ENCODE measurements at regions not wholly inside any gene's neighbourhood (a gene's known extent, or its start where the extent isn't known, plus 50 kb on each side); places are given as distances from the start of the nearest gene placed in this dataset.

DNA sequence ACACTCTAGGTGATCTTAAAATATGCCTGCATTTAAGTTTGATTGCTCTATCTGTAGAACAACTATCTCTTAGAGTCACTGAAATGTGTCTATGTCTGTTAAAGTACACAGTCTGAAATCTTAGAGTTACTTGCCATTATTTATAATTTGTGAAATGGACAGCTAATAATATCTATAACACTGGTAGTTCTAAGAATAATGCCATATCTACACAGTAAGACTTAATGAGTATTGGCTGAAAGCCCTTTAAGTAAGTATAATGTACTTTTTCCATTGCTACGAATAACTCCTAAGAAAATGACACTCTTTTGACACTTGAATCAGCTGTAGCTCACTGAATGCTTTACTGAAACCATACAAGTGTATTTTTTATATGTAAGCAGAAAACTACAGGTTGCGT, 567.4 kb upstream of the PCDH15 start:
- Histone ChIP-seq H3K27me3 (no peaks in the 10 kb centered on the region), H3K9me3 (no peaks in the 10 kb centered on the region), H3K4me1 (no peaks in the 10 kb centered on the region), H3K4me3 (no peak overlapping the region), H3K27ac (no peak overlapping the region), H3K36me3 (no peaks in the 10 kb centered on the region)
- DNase-seq = no peak
- intact Hi-C loops (cut with DNase I) = no loop called here
- 72 to 85% methylated on average over 2 of the region's 2 CpGs for WGBS, 2 donors
- TF ChIP-seq CTCF (IDR thresholded peaks at IDR 0.05) (no peak), POLR2AphosphoS5 (IDR thresholded peaks at IDR 0.05) (no peak), EP300 (IDR thresholded peaks at IDR 0.05) (no peak), POLR2A (IDR thresholded peaks at IDR 0.05) (no peak)

DNA sequence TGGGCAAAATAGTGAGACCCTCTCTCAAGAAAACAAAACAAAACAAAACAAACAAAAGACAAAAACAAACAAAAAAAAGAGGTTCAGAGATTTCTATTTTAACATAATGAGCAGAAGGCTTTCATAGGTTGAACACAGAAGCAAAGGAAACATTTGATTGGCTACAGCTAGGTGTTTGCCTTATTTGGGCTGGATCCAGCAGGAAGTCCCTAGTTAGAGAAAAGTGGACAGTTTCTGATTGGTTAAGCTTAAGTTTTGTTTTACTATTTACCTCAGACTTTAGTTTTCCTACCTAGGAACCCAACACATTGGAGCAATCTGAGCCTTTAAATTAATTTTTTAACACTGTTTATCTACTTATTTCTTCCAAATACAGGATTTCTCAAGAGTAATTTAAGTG, 566.5 kb upstream of the PCDH15 start:
- H3K4me3 ChIP-seq = no peak overlapping the region
- H3K27ac ChIP-seq = no peak overlapping the region
- intact Hi-C loops (cut with DNase I) = no loop called here
- no peaks in the 10 kb centered on the region for H3K27me3 ChIP-seq
- no peak for DNase-seq
- H3K4me1 ChIP-seq = no peaks in the 10 kb centered on the region
- H3K9me3 ChIP-seq = no peaks in the 10 kb centered on the region
- TF ChIP-seq CTCF (IDR thresholded peaks at IDR 0.05) (no peak), POLR2AphosphoS5 (IDR thresholded peaks at IDR 0.05) (no peak), POLR2A (IDR thresholded peaks at IDR 0.05) (no peak), EP300 (IDR thresholded peaks at IDR 0.05) (no peak)
- H3K36me3 ChIP-seq = no peaks in the 10 kb centered on the region

GRCh38 chr10:55358539-55358938, 557.5 kb upstream of the PCDH15 start:
- Histone ChIP-seq H3K27ac (no peak overlapping the region), H3K36me3 (no peaks in the 10 kb centered on the region), H3K4me1 (no peaks in the 10 kb centered on the region), H3K9me3 (no peaks in the 10 kb centered on the region), H3K4me3 (no peak overlapping the region), H3K27me3 (no peaks in the 10 kb centered on the region)
- intact Hi-C loops (cut with DNase I) = no loop called here
- TF ChIP-seq POLR2AphosphoS5 (IDR thresholded peaks at IDR 0.05) = no peak
- no peak for TF ChIP-seq POLR2A (IDR thresholded peaks at IDR 0.05)
- no peak for TF ChIP-seq CTCF (IDR thresholded peaks at IDR 0.05)
- TF ChIP-seq EP300 (IDR thresholded peaks at IDR 0.05) = no peak
- no peak for DNase-seq
- 87 to 92% methylated on average over 2 of the region's 2 CpGs for WGBS, 2 donors

DNA sequence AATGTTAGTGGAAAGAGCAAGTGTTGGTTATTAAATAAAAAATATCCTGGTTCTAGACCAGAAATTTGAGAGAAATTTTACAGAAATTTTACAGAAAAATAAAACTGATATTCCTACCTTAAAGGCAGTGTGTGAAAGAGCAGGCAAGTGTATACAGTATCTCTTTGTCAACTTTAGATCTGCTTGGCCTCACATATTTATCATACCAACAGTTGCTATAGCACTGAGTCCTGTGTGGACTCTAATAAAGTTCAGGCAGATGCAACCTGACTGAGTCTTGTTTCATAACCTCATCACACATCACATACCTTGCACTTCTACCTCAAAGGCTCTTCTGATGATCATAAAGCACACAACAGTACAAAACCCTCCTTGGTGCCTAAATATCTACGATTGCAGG, 552.4 kb upstream of the PCDH15 start:
- DNase-seq = no peak
- 63 to 85% methylated on average over 1 of the region's 1 CpG for WGBS, 2 donors
- Histone ChIP-seq H3K4me3 (no peak overlapping the region), H3K36me3 (no peaks in the 10 kb centered on the region), H3K27me3 (no peaks in the 10 kb centered on the region), H3K4me1 (no peaks in the 10 kb centered on the region), H3K27ac (no peak overlapping the region), H3K9me3 (no peaks in the 10 kb centered on the region)
- no peak for TF ChIP-seq CTCF (IDR thresholded peaks at IDR 0.05)
- TF ChIP-seq POLR2AphosphoS5 (IDR thresholded peaks at IDR 0.05) = no peak
- no peak for TF ChIP-seq EP300 (IDR thresholded peaks at IDR 0.05)
- no peak for TF ChIP-seq POLR2A (IDR thresholded peaks at IDR 0.05)
- intact Hi-C loops (cut with DNase I) = no loop called here

GRCh38 chr10:55351431-55351830, 550.4 kb upstream of the PCDH15 start:
- DNase-seq = no peak
- intact Hi-C loops (cut with DNase I) = no loop called here
- no peaks in the 10 kb centered on the region for H3K9me3 ChIP-seq
- H3K4me1 ChIP-seq = no peaks in the 10 kb centered on the region
- no peaks in the 10 kb centered on the region for H3K36me3 ChIP-seq
- no peaks in the 10 kb centered on the region for H3K27me3 ChIP-seq
- 41 to 61% methylated on average over 2 of the region's 2 CpGs for WGBS, 2 donors
- no peak overlapping the region for H3K4me3 ChIP-seq
- no peak overlapping the region for H3K27ac ChIP-seq
- no peak for TF ChIP-seq EP300 (IDR thresholded peaks at IDR 0.05)
- no peak for TF ChIP-seq CTCF (IDR thresholded peaks at IDR 0.05)
- no peak for TF ChIP-seq POLR2AphosphoS5 (IDR thresholded peaks at IDR 0.05)
- no peak for TF ChIP-seq POLR2A (IDR thresholded peaks at IDR 0.05)

Measured in sigmoid colon (tissue), 6 donors.